Hematopoietic multipotent progenitor cell (in vitro differentiated cells): ENCODE measurements at regions not wholly inside any gene's neighbourhood (a gene's known extent, or its start where the extent isn't known, plus 50 kb on each side); places are given as distances from the start of the nearest gene placed in this dataset.
"Not testable (repeated sequence)": the region's sequence is repeated elsewhere in the genome, so short reads cannot be mapped to it uniquely, and the experiment has no call there.

Experiments used
- DNase-seq, 3 donors: peaks; one replicate each; pipeline ENCODE4 v3.0.0-alpha.2; 2011 to 2015; ENCODE audit warnings: low read depth in 2 of 3, low spot score in 2 of 3

GRCh38 chr21:35556536-35556935 is 503.8 kb downstream of the SETD4 start:
- no peak for DNase-seq

GRCh38 chr21:35552483-35552882 is 503.4 kb upstream of the RUNX1 start:
- not testable (repeated sequence) for DNase-seq

- no peak for DNase-seq
These were observed 500.0 kb upstream of the RUNX1 start for GRCh38 chr21:35548904-35549615.

GRCh38 chr21:35547946-35548774 is 499.1 kb upstream of the RUNX1 start:
- DNase-seq = no peak

GRCh38 chr21:35543746-35544145 is 494.6 kb upstream of the RUNX1 start:
- no peak for DNase-seq

GRCh38 chr21:35540950-35541638 is 492.0 kb upstream of the RUNX1 start:
- no peak for DNase-seq

- DNase-seq = no peak
These were observed 489.3 kb upstream of the RUNX1 start for GRCh38 chr21:35538386-35538785.

- no peak for DNase-seq
These were observed 488.5 kb upstream of the RUNX1 start for GRCh38 chr21:35537604-35538003.

GRCh38 chr21:35533893-35534292 is 484.8 kb upstream of the RUNX1 start:
- DNase-seq = no peak

- no peak for DNase-seq
These were observed 481.7 kb upstream of the RUNX1 start for GRCh38 chr21:35530766-35531165.

- peak; percentile 14 to 65 (median 42) for DNase-seq
These were observed 480.2 kb upstream of the RUNX1 start for GRCh38 chr21:35529171-35529863.

GRCh38 chr21:35528116-35529042 is 479.3 kb upstream of the RUNX1 start:
- DNase-seq = peak in 2 of 3 donors; percentile 19 to 50

- no peak for DNase-seq
These were observed 478.3 kb upstream of the RUNX1 start for GRCh38 chr21:35527358-35527757.

GRCh38 chr21:35525443-35525842 is 476.3 kb upstream of the RUNX1 start:
- peak in 1 of 3 donors; percentile 31 for DNase-seq

- DNase-seq = no peak
These were observed 472.9 kb upstream of the RUNX1 start for GRCh38 chr21:35521852-35522505.

- DNase-seq = no peak
These were observed 472.2 kb upstream of the RUNX1 start for GRCh38 chr21:35521293-35521692.

GRCh38 chr21:35520856-35521255 is 471.8 kb upstream of the RUNX1 start:
- DNase-seq = peak in 1 of 3 donors; percentile 42

- no peak for DNase-seq
These were observed 471.2 kb upstream of the RUNX1 start for GRCh38 chr21:35520302-35520701.

- DNase-seq = no peak
These were observed 468.8 kb upstream of the RUNX1 start for GRCh38 chr21:35517865-35518264.
